PC-9 (cell line): ENCODE measurements at regions not wholly inside any gene's neighbourhood (a gene's known extent, or its start where the extent isn't known, plus 50 kb on each side); places are given as distances from the start of the nearest gene placed in this dataset.

Experiments used
- CTCF ChIP-seq: fragments of 200-600 bp; sonication (generic); conservative IDR thresholded peaks from 2 replicates; pipeline ENCODE4 v1.6.1; 2017; ENCODE audit warnings: mixed run types, antibody characterized with exemption, mild to moderate bottlenecking, moderate library complexity
- EZH2 ChIP-seq: fragments of 200-600 bp; sonication (generic); IDR thresholded peaks from 2 replicates; pipeline ENCODE4 v1.8.0; 2017; ENCODE audit warnings: antibody characterized with exemption, low read depth

DNA sequence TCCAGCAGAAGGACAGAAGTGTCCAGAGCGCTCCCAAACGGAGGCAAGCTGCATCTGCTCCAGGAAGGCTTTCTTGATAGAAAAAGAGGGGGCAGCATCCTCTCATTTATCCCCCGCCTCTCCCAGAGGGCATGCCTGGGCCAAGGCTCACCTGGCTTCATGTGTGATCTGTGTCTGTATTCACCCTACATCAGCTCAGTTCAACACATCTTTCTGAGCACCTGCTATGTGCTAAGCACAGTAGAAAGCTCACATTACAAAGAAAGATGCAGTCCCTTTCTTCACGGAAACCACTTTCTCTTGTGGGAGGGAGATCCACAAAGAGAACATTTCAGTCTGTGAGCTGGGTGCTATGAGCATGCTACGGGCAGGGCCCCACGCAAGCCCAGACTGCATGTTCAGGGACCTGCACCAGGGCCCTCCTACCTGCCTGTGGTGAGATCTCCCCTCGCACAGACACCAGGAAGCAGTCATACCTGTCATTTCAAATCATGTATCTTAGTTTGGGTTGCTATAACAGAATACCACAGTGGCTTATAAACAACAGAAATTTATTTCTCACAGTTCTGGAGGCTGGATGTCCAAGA lies 90.7 kb downstream of the PDCL3 start:
- TF ChIP-seq CTCF (no peak), EZH2 (no peak)
